Ishikawa (cell line): ENCODE measurements at regions not wholly inside any gene's neighbourhood (a gene's known extent, or its start where the extent isn't known, plus 50 kb on each side); places are given as distances from the start of the nearest gene placed in this dataset.

Source experiments
- CEBPB ChIP-seq: IDR thresholded peaks from 2 replicates; pipeline ENCODE4 v1.6.1; 2012
- CREB1 ChIP-seq: IDR thresholded peaks from 2 replicates; pipeline ENCODE4 v1.6.1; 2012; ENCODE audit warnings: low read depth
- EP300 ChIP-seq: IDR thresholded peaks from 2 replicates; pipeline ENCODE4 v1.6.1; 2012; ENCODE audit warnings: borderline replicate concordance
- NFIC ChIP-seq: IDR thresholded peaks from 2 replicates; pipeline ENCODE4 v1.6.1; 2012
- RAD21 ChIP-seq: IDR thresholded peaks from 2 replicates; pipeline ENCODE4 v1.6.1; 2012; ENCODE audit warnings: low read depth
- TAF1 ChIP-seq: IDR thresholded peaks from 2 replicates; pipeline ENCODE4 v1.6.1; 2012; ENCODE audit warnings: low read depth, mild to moderate bottlenecking
- TCF12 ChIP-seq: IDR thresholded peaks from 2 replicates; pipeline ENCODE4 v1.6.1; 2012; ENCODE audit warnings: low read depth
- TEAD4 ChIP-seq: IDR thresholded peaks from 2 replicates; pipeline ENCODE4 v1.6.1; 2012
- YY1 ChIP-seq: IDR thresholded peaks from 2 replicates; pipeline ENCODE4 v1.6.1; 2012; ENCODE audit warnings: low read depth
- ZBTB7A ChIP-seq: IDR thresholded peaks from 2 replicates; pipeline ENCODE4 v1.6.1; 2012; ENCODE audit warnings: low read depth
- TF ChIP-seq, protein P1 (sequence below): IDR thresholded peaks from 2 replicates; pipeline ENCODE4 v1.6.1; 2012; ENCODE audit warnings: low read depth, mild to moderate bottlenecking
- TF ChIP-seq, protein P2 (sequence below): IDR thresholded peaks from 2 replicates; pipeline ENCODE4 v1.6.1; 2012

DNA sequence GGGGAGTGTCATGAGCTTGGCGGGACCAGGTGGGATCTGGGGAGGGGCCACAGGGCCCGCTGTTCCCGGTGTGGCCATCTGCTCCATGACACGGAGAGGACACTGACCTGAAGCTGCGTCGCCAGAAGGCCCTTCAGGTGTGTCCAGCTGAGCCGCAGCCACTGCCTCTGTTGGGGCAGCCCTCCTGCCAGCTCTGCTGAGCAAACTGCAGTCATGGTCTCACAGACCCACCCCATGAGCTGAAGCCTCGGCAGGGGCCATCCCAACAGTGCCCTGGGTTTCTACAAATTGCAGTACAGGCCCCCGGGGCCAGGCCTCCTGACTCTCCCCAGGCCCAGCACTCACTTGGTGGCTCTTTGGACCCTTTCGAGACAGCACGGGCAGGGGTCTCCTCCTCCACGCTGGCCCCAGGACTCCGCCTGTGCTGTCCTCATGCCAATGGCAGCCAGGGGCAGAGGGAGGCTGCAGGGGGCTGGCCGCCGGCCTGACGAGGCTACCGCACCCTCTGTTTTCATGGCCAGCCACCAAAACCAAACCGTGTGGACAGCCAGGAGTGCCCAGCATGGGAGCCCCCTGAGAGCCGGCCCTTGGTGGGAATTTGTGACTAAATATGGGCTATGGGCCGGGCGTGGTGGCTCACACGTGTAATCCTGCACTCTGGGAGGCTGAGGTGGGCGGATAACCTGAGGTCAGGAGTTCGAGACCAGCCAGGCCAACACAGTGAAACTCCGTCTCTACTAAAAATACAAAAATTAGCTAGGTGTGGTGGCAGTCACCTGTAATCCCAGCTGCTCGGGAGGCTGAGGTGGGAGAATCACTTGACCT lies 175.2 kb upstream of the SALL3 start:
- no peak for TF ChIP-seq RAD21
- TF ChIP-seq YY1, result no peak
- TF ChIP-seq TCF12, result no peak
- TF ChIP-seq, protein P1, sequence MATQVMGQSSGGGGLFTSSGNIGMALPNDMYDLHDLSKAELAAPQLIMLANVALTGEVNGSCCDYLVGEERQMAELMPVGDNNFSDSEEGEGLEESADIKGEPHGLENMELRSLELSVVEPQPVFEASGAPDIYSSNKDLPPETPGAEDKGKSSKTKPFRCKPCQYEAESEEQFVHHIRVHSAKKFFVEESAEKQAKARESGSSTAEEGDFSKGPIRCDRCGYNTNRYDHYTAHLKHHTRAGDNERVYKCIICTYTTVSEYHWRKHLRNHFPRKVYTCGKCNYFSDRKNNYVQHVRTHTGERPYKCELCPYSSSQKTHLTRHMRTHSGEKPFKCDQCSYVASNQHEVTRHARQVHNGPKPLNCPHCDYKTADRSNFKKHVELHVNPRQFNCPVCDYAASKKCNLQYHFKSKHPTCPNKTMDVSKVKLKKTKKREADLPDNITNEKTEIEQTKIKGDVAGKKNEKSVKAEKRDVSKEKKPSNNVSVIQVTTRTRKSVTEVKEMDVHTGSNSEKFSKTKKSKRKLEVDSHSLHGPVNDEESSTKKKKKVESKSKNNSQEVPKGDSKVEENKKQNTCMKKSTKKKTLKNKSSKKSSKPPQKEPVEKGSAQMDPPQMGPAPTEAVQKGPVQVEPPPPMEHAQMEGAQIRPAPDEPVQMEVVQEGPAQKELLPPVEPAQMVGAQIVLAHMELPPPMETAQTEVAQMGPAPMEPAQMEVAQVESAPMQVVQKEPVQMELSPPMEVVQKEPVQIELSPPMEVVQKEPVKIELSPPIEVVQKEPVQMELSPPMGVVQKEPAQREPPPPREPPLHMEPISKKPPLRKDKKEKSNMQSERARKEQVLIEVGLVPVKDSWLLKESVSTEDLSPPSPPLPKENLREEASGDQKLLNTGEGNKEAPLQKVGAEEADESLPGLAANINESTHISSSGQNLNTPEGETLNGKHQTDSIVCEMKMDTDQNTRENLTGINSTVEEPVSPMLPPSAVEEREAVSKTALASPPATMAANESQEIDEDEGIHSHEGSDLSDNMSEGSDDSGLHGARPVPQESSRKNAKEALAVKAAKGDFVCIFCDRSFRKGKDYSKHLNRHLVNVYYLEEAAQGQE, result no peak
- TF ChIP-seq NFIC, result no peak
- no peak for TF ChIP-seq ZBTB7A
- TF ChIP-seq EP300, result no peak
- TF ChIP-seq CREB1, result no peak
- no peak for TF ChIP-seq CEBPB
- no peak for TF ChIP-seq TEAD4
- TF ChIP-seq, protein P2, sequence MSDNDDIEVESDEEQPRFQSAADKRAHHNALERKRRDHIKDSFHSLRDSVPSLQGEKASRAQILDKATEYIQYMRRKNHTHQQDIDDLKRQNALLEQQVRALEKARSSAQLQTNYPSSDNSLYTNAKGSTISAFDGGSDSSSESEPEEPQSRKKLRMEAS, result no peak
- TF ChIP-seq TAF1, result no peak
